SK-N-SH treated with all-trans-retinoic acid at 6 μM for 48 hours (cell line): ENCODE measurements at regions not wholly inside any gene's neighbourhood (a gene's known extent, or its start where the extent isn't known, plus 50 kb on each side); places are given as distances from the start of the nearest gene placed in this dataset.

ENCODE experiments used
- ESRRG ChIP-seq: fragments of 250-450 bp; sonication (Bioruptor Pico); IDR thresholded peaks from 2 replicates; pipeline ENCODE4 v1.6.1; 2021; ENCODE audit warnings: mild to moderate bottlenecking
- PPARA ChIP-seq: fragments of 250-450 bp; sonication (Bioruptor Pico); IDR thresholded peaks from 2 replicates; pipeline ENCODE4 v1.5.0; 2020; ENCODE audit warnings: mild to moderate bottlenecking, borderline replicate concordance

DNA sequence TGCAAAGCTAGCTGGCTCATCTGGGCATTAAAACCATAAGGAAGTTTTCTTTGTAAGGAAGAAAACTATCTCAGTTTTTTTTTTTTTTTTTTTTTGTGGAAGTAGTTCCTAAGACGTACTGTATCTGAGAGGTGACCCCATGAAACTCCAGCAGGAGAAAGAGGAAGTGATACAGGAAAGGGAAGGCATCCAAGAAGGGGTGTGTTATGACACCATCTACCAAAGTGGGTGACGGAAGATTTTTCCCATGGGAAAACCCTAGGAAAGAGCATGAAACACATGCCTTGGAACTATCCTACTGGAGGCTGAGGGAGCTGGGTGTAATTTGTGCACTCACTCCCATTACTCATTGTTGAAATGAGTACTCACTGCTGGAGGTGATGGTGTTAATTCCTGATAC, 63.8 kb upstream of the ARHGAP20 start:
- TF ChIP-seq ESRRG: no peak
- TF ChIP-seq PPARA: no peak
